Left lung (tissue), 4 donors: ENCODE measurements at regions not wholly inside any gene's neighbourhood (a gene's known extent, or its start where the extent isn't known, plus 50 kb on each side); places are given as distances from the start of the nearest gene placed in this dataset.

ENCODE experiments used
- ATAC-seq: fragments of 200-7000 bp; cut with Tn5 transposase; one replicate; pipeline ENCODE4 v1.9.1; 2020; ENCODE audit warnings: moderate library complexity
- DNase-seq, 4 donors: peaks; one replicate each; pipeline ENCODE4 v3.0.0-alpha.2; 2013 to 2020
- H3K27ac ChIP-seq, 2 donors: fragments of 200-600 bp; sonication (generic) in 1 of 2; one replicate each; pipeline versions ENCODE4 v1.5.0 to v1.8.0; 2020 to 2021
- H3K27me3 ChIP-seq, 2 donors: fragments of 200-600 bp; sonication (generic) in 1 of 2; one replicate each; pipeline versions ENCODE4 v1.5.0 to v1.8.0; 2020 to 2021
- H3K36me3 ChIP-seq, 2 donors: fragments of 200-600 bp; sonication (generic) in 1 of 2; one replicate each; pipeline versions ENCODE4 v1.5.0 to v1.8.0; 2020 to 2021
- H3K4me1 ChIP-seq, 2 donors: fragments of 200-600 bp; one replicate each; pipeline ENCODE4 v1.8.0; 2021
- H3K4me3 ChIP-seq, 2 donors: fragments of 200-600 bp; sonication (generic) in 1 of 2; one replicate each; pipeline versions ENCODE4 v1.5.0 to v1.8.0; 2020 to 2021; ENCODE audit warnings: mild to moderate bottlenecking in 1 of 2
- H3K9me3 ChIP-seq, 2 donors: fragments of 200-600 bp; sonication (generic) in 1 of 2; one replicate each; pipeline versions ENCODE4 v1.5.0 to v1.8.0; 2020 to 2021
- intact Hi-C, 2 donors: fragments of 100-400 bp; cut with DNase I; formaldehyde crosslinking; loops; one replicate each; pipeline versions ENCODE4 v1.11.2 to v1.14.2; 2022
- TF ChIP-seq, protein P1 (sequence below), 2 donors: fragments of 200-600 bp; sonication (generic) in 1 of 2; IDR thresholded peaks; one replicate each; pipeline versions ENCODE4 v1.5.0 to v1.8.0; 2021; ENCODE audit warnings: antibody characterized with exemption in 2 of 2
- donor health status: DM: no; HTN: yes; CAD: no.
- donor health status: DM: no; HTN: no; CAD: no.

GRCh38 chr2:14747447-14747846 lies 114.9 kb downstream of the LRATD1 start:
- H3K36me3 ChIP-seq, result no peaks in the 10 kb centered on the region
- ATAC-seq (no peak), DNase-seq (no peak)
- H3K9me3 ChIP-seq, result peaks cover 0 to 23% of the 10 kb centered on the region in 2 donors
- no peak overlapping the region for H3K27ac ChIP-seq
- H3K4me3 ChIP-seq, result no peak overlapping the region
- no peaks in the 10 kb centered on the region for H3K4me1 ChIP-seq
- TF ChIP-seq, protein P1, sequence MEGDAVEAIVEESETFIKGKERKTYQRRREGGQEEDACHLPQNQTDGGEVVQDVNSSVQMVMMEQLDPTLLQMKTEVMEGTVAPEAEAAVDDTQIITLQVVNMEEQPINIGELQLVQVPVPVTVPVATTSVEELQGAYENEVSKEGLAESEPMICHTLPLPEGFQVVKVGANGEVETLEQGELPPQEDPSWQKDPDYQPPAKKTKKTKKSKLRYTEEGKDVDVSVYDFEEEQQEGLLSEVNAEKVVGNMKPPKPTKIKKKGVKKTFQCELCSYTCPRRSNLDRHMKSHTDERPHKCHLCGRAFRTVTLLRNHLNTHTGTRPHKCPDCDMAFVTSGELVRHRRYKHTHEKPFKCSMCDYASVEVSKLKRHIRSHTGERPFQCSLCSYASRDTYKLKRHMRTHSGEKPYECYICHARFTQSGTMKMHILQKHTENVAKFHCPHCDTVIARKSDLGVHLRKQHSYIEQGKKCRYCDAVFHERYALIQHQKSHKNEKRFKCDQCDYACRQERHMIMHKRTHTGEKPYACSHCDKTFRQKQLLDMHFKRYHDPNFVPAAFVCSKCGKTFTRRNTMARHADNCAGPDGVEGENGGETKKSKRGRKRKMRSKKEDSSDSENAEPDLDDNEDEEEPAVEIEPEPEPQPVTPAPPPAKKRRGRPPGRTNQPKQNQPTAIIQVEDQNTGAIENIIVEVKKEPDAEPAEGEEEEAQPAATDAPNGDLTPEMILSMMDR (IDR thresholded peaks at IDR 0.05), result no peak
- H3K27me3 ChIP-seq, result no peaks in the 10 kb centered on the region
- intact Hi-C loops, result no loop called here

DNA sequence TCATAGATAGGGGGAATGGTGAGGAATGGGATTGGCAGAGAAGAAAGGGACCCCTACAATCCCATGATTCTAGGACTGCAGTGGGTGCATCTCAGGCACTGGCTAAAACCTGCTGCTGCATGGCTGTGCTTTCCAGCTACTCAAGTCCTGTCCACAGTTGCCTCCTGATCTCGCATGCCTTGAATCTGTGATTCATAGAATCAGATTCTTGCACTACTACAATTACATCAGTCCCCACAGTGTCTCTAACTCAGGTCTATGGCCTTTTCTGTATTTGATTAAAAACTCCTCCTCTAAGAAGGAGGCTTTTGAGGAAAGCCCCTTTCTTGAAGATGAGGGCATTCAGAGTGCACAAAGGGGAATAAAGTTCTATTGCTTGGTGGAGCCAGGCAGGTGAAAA lies 117.4 kb downstream of the LRATD1 start:
- Histone ChIP-seq H3K4me1 (no peaks in the 10 kb centered on the region), H3K4me3 (no peak overlapping the region), H3K36me3 (no peaks in the 10 kb centered on the region), H3K27ac (no peak overlapping the region), H3K27me3 (no peaks in the 10 kb centered on the region), H3K9me3 (peaks cover 0 to 23% of the 10 kb centered on the region in 2 donors)
- intact Hi-C loops, result no loop called here
- TF ChIP-seq, protein P1 (IDR thresholded peaks at IDR 0.05), result no peak
- DNase-seq (no peak), ATAC-seq (no peak)

DNA sequence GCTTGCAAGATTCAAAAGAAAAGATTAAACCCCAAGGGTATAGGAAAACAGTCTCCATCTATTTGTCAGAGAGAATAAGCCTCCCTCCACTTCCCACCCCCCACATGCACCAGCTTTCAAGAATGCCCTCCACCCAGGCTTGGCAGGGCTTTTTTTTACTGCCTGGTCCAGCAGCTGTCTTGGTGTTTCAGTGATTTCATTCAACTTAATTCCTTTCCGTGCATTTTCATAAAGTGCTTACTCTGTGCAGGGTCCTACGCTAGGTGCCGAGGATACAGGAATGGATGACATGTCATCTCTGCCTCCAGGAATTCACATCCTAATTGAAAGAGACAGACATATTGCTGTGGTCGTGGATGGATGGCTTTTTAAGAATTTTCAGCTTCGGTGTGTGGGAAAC lies 117.9 kb downstream of the LRATD1 start:
- TF ChIP-seq, protein P1 (IDR thresholded peaks at IDR 0.05), result no peak
- Histone ChIP-seq H3K4me1 (no peaks in the 10 kb centered on the region), H3K4me3 (no peak overlapping the region), H3K36me3 (no peaks in the 10 kb centered on the region), H3K27ac (no peak overlapping the region), H3K27me3 (no peaks in the 10 kb centered on the region), H3K9me3 (peaks cover 0 to 23% of the 10 kb centered on the region in 2 donors)
- intact Hi-C loops, result no loop called here
- ATAC-seq (no peak), DNase-seq (no peak)

- peak in 1 of 4 donors; percentile 8 for DNase-seq
- H3K36me3 ChIP-seq, result no peaks in the 10 kb centered on the region
These were observed 119.1 kb downstream of the LRATD1 start for GRCh38 chr2:14751581-14751980.

GRCh38 chr2:14752295-14752694 lies 119.8 kb downstream of the LRATD1 start:
- intact Hi-C loops, result no loop called here
- H3K27ac ChIP-seq, result no peak overlapping the region
- no peak overlapping the region for H3K4me3 ChIP-seq
- no peaks in the 10 kb centered on the region for H3K4me1 ChIP-seq
- H3K27me3 ChIP-seq, result no peaks in the 10 kb centered on the region
- ATAC-seq (no peak), DNase-seq (no peak)
- TF ChIP-seq, protein P1 (IDR thresholded peaks at IDR 0.05), result no peak
- no peaks in the 10 kb centered on the region for H3K36me3 ChIP-seq
- peaks cover 0 to 13% of the 10 kb centered on the region in 2 donors for H3K9me3 ChIP-seq

More at GRCh38 chr2:14751581-14751980, 119.1 kb downstream of the LRATD1 start:
- H3K27ac ChIP-seq, result no peak overlapping the region
- ATAC-seq, result no peak
- H3K4me1 ChIP-seq, result no peaks in the 10 kb centered on the region
- intact Hi-C loops, result no loop called here
- H3K4me3 ChIP-seq, result no peak overlapping the region
- TF ChIP-seq, protein P1 (IDR thresholded peaks at IDR 0.05), result no peak
- H3K9me3 ChIP-seq, result peaks cover 0 to 17% of the 10 kb centered on the region in 2 donors
- H3K27me3 ChIP-seq, result no peaks in the 10 kb centered on the region
